ENCODE measurements at regions not wholly inside any gene's neighbourhood (a gene's known extent, or its start where the extent isn't known, plus 50 kb on each side); places are given as distances from the start of the nearest gene placed in this dataset.

GRCh38 chr2:191533693-191534180 lies 144.2 kb upstream of the NABP1 start:
- TF ChIP-seq, protein P1, sequence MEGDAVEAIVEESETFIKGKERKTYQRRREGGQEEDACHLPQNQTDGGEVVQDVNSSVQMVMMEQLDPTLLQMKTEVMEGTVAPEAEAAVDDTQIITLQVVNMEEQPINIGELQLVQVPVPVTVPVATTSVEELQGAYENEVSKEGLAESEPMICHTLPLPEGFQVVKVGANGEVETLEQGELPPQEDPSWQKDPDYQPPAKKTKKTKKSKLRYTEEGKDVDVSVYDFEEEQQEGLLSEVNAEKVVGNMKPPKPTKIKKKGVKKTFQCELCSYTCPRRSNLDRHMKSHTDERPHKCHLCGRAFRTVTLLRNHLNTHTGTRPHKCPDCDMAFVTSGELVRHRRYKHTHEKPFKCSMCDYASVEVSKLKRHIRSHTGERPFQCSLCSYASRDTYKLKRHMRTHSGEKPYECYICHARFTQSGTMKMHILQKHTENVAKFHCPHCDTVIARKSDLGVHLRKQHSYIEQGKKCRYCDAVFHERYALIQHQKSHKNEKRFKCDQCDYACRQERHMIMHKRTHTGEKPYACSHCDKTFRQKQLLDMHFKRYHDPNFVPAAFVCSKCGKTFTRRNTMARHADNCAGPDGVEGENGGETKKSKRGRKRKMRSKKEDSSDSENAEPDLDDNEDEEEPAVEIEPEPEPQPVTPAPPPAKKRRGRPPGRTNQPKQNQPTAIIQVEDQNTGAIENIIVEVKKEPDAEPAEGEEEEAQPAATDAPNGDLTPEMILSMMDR (conservative IDR thresholded peaks at IDR 0.05; ENCODE audit: low read depth, low read length): no peak
- no peaks in the 10 kb centered on the region for H3K4me1 ChIP-seq (ENCODE audit: low read depth, poor library complexity, severe bottlenecking)
- no peak overlapping the region for H3K4me2 ChIP-seq
- H4K20me1 ChIP-seq (ENCODE audit: insufficient read depth): no peaks in the 10 kb centered on the region
- no peak overlapping the region for H3K27ac ChIP-seq
- H3K79me2 ChIP-seq (ENCODE audit: insufficient read depth, low read depth): no peaks in the 10 kb centered on the region
- no peak overlapping the region for H3K9ac ChIP-seq
- H3K4me3 ChIP-seq (IDR thresholded peaks at IDR 0.05; ENCODE audit: insufficient read depth, low read depth, low read length): no peak overlapping the region
- no peaks in the 10 kb centered on the region for H3K27me3 ChIP-seq (ENCODE audit: insufficient read depth, low read depth)
- H3K36me3 ChIP-seq (ENCODE audit: insufficient read depth): no peaks in the 10 kb centered on the region
- H2AFZ ChIP-seq (ENCODE audit: low read depth): no peak overlapping the region

DNA sequence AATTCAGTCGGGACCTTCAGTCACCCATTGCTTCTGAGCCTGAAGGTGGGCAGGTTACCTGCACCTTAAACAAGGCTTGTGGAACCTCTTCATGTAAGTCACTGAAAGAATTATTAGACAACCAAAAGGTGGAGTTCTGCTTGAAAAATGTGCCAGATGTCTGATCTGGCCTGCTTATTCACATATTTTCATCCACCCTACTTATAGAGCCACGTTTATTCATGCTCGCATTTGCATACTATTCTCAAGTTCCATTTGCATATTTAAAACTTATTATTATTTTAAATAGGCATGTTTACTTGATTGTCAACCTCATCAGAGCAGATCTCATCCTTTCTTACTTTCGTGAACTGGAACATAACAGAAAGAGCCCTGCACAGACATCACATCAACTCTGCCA lies 140.0 kb upstream of the NABP1 start:
- Histone ChIP-seq H2AFZ (ENCODE audit: low read depth) (no peak overlapping the region), H4K20me1 (ENCODE audit: insufficient read depth) (no peaks in the 10 kb centered on the region), H3K79me2 (ENCODE audit: insufficient read depth, low read depth) (no peaks in the 10 kb centered on the region), H3K9ac (no peak overlapping the region), H3K4me2 (no peak overlapping the region), H3K27ac (no peak overlapping the region), H3K4me3 (IDR thresholded peaks at IDR 0.05; ENCODE audit: insufficient read depth, low read depth, low read length) (no peak overlapping the region), H3K36me3 (ENCODE audit: insufficient read depth) (no peaks in the 10 kb centered on the region), H3K4me1 (ENCODE audit: low read depth, poor library complexity, severe bottlenecking) (no peaks in the 10 kb centered on the region), H3K27me3 (ENCODE audit: insufficient read depth, low read depth) (no peaks in the 10 kb centered on the region)
- TF ChIP-seq, protein P1 (conservative IDR thresholded peaks at IDR 0.05; ENCODE audit: low read depth, low read length): no peak

DNA sequence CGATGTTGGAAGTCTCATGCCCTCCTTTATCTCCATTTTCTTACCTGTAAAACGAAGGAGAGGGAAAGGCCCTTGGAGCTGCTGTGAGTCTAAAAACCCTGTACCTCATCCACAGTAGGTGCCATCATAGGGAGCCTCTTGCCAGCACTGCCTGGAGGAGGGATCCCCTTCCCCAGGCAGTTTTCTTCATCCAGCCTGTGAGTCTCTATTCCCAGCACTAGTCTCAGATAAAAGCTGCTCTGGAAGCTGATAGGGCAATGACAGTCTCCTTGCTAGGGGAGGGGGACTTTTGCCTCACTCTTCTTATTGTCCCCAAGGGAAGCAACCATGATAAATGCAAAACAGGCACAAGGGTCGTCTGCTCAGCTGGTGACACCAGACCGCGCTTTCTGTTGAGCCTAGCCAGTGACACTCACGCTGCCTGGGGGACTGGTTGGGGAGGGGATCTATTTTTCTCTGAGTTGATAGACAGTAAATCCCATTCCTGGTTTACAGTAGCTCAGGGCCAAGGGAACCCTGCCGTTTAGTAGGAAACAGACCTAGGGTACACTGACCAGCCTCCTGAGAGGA lies 139.5 kb upstream of the NABP1 start:
- Histone ChIP-seq H3K4me3 (IDR thresholded peaks at IDR 0.05; ENCODE audit: insufficient read depth, low read depth, low read length) (no peak overlapping the region), H3K27ac (no peak overlapping the region), H4K20me1 (ENCODE audit: insufficient read depth) (no peaks in the 10 kb centered on the region), H3K4me1 (ENCODE audit: low read depth, poor library complexity, severe bottlenecking) (no peaks in the 10 kb centered on the region), H3K27me3 (ENCODE audit: insufficient read depth, low read depth) (no peaks in the 10 kb centered on the region), H3K4me2 (no peak overlapping the region), H3K36me3 (ENCODE audit: insufficient read depth) (no peaks in the 10 kb centered on the region), H3K9ac (no peak overlapping the region), H2AFZ (ENCODE audit: low read depth) (no peak overlapping the region), H3K79me2 (ENCODE audit: insufficient read depth, low read depth) (no peaks in the 10 kb centered on the region)
- TF ChIP-seq, protein P1 (conservative IDR thresholded peaks at IDR 0.05; ENCODE audit: low read depth, low read length): no peak

GRCh38 chr2:191539068-191539467 lies 138.9 kb upstream of the NABP1 start:
- Histone ChIP-seq H4K20me1 (ENCODE audit: insufficient read depth) (no peaks in the 10 kb centered on the region), H3K36me3 (ENCODE audit: insufficient read depth) (no peaks in the 10 kb centered on the region), H3K4me1 (ENCODE audit: low read depth, poor library complexity, severe bottlenecking) (no peaks in the 10 kb centered on the region), H3K79me2 (ENCODE audit: insufficient read depth, low read depth) (no peaks in the 10 kb centered on the region), H3K4me3 (IDR thresholded peaks at IDR 0.05; ENCODE audit: insufficient read depth, low read depth, low read length) (no peak overlapping the region), H3K4me2 (no peak overlapping the region), H3K9ac (no peak overlapping the region), H3K27me3 (ENCODE audit: insufficient read depth, low read depth) (no peaks in the 10 kb centered on the region), H3K27ac (no peak overlapping the region), H2AFZ (ENCODE audit: low read depth) (no peak overlapping the region)
- TF ChIP-seq, protein P1 (conservative IDR thresholded peaks at IDR 0.05; ENCODE audit: low read depth, low read length): peak; percentile 89
